Right lobe of liver (tissue), 4 donors: ENCODE measurements at regions not wholly inside any gene's neighbourhood (a gene's known extent, or its start where the extent isn't known, plus 50 kb on each side); places are given as distances from the start of the nearest gene placed in this dataset.

ENCODE experiments used
- POLR2A ChIP-seq: fragments of 450-650 bp; IDR thresholded peaks from one replicate; pipeline ENCODE4 v1.6.1; 2017; ENCODE audit warnings: antibody characterized with exemption, mild to moderate bottlenecking
- TF ChIP-seq, protein P1 (sequence below), 4 donors: fragments of 200-600 bp in 3 of 4; fragments of 450-650 bp in 1 of 4; IDR thresholded peaks; one replicate each; pipeline versions ENCODE4 v1.5.1 to v1.8.0; 2016 to 2022; ENCODE audit warnings: antibody characterized with exemption in 4 of 4, mild to moderate bottlenecking in 2 of 4
- donor health status: DM: no; HTN: no; CAD: no.
- donor health status: DM: no; HTN: no; CAD: no.
- donor health status: DM: no; HTN: yes; CAD: no.

DNA sequence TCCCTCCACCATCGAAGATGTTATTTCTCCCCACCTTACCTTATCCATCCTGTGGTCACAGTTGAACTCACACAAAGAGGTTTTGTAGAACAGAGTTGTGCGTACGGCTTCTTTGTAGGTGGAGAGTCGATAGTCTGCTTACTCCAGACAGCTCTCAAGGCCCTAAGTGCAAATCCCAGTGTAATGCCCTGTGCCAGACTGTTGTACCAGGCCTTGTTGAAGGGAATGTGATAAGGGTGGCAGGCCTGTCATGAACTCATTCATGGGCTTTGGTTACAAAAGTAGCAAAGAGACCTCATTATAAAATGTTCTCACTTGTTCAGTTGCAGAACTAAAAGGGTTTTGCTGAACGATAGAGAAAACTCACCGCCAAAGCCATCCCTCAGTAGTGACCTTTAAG is 288.7 kb upstream of the CADM1 start:
- TF ChIP-seq, protein P1, sequence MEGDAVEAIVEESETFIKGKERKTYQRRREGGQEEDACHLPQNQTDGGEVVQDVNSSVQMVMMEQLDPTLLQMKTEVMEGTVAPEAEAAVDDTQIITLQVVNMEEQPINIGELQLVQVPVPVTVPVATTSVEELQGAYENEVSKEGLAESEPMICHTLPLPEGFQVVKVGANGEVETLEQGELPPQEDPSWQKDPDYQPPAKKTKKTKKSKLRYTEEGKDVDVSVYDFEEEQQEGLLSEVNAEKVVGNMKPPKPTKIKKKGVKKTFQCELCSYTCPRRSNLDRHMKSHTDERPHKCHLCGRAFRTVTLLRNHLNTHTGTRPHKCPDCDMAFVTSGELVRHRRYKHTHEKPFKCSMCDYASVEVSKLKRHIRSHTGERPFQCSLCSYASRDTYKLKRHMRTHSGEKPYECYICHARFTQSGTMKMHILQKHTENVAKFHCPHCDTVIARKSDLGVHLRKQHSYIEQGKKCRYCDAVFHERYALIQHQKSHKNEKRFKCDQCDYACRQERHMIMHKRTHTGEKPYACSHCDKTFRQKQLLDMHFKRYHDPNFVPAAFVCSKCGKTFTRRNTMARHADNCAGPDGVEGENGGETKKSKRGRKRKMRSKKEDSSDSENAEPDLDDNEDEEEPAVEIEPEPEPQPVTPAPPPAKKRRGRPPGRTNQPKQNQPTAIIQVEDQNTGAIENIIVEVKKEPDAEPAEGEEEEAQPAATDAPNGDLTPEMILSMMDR (IDR thresholded peaks at IDR 0.05) = no peak
- TF ChIP-seq POLR2A = no peak
